ENCODE measurements at regions not wholly inside any gene's neighbourhood (a gene's known extent, or its start where the extent isn't known, plus 50 kb on each side); places are given as distances from the start of the nearest gene placed in this dataset.
"Not testable (repeated sequence)": the region's sequence is repeated elsewhere in the genome, so short reads cannot be mapped to it uniquely, and the experiment has no call there.

GRCh38 chr16:13378151-13378550 lies 476.8 kb downstream of the SHISA9 start:
- no peak overlapping the region for H3K4me3 ChIP-seq
- no peak for TF ChIP-seq CTCF (IDR thresholded peaks at IDR 0.05)
- TF ChIP-seq POLR2A (IDR thresholded peaks at IDR 0.05), result no peak
- no peaks in the 10 kb centered on the region for H3K9me3 ChIP-seq
- H3K27me3 ChIP-seq, result no peaks in the 10 kb centered on the region
- 31 to 74% methylated on average over 2 of the region's 2 CpGs for WGBS, 2 donors
- no peak for ATAC-seq
- intact Hi-C loops (cut with DNase I), result no loop called here
- DNase-seq, result no peak
- no peaks in the 10 kb centered on the region for H3K36me3 ChIP-seq (replicated peaks in 1 of 2; ENCODE audit: insufficient read depth in 1 of 2, low read depth in 2 of 2)
- no peaks in the 10 kb centered on the region for H3K4me1 ChIP-seq
- H3K27ac ChIP-seq, result no peak overlapping the region

- intact Hi-C loops (cut with DNase I), result no loop called here
- DNase-seq, result no peak
- WGBS, 2 donors, result 20 to 33% methylated on average over 3 of the region's 3 CpGs
These were observed 477.9 kb downstream of the SHISA9 start for GRCh38 chr16:13379266-13379665.

GRCh38 chr16:13385156-13386040 lies 484.0 kb downstream of the SHISA9 start:
- 48 to 70% methylated on average over 1 of the region's 1 CpG for WGBS, 2 donors
- intact Hi-C loops (cut with DNase I), result not testable (repeated sequence)

More at GRCh38 chr16:13379266-13379665, 477.9 kb downstream of the SHISA9 start:
- no peak for ATAC-seq
- H3K4me3 ChIP-seq, result no peak overlapping the region
- no peaks in the 10 kb centered on the region for H3K9me3 ChIP-seq
- TF ChIP-seq CTCF (IDR thresholded peaks at IDR 0.05) (no peak), POLR2A (IDR thresholded peaks at IDR 0.05) (no peak)
- H3K4me1 ChIP-seq, result no peaks in the 10 kb centered on the region
- no peaks in the 10 kb centered on the region for H3K27me3 ChIP-seq
- H3K36me3 ChIP-seq (replicated peaks in 1 of 2; ENCODE audit: insufficient read depth in 1 of 2, low read depth in 2 of 2), result no peaks in the 10 kb centered on the region
- H3K27ac ChIP-seq, result no peak overlapping the region

GRCh38 chr16:13390093-13390985 lies 488.9 kb downstream of the SHISA9 start:
- H3K4me3 ChIP-seq, result no peak overlapping the region
- DNase-seq (no peak), ATAC-seq (no peak)
- no peak overlapping the region for H3K27ac ChIP-seq
- no peaks in the 10 kb centered on the region for H3K9me3 ChIP-seq
- intact Hi-C loops (cut with DNase I), result no loop called here
- no peaks in the 10 kb centered on the region for H3K36me3 ChIP-seq (replicated peaks in 1 of 2; ENCODE audit: insufficient read depth in 1 of 2, low read depth in 2 of 2)
- H3K4me1 ChIP-seq, result no peaks in the 10 kb centered on the region
- no peak for TF ChIP-seq POLR2A (IDR thresholded peaks at IDR 0.05)
- no peak for TF ChIP-seq CTCF (IDR thresholded peaks at IDR 0.05)
- WGBS, 2 donors, result 55 to 64% methylated on average over 7 of the region's 7 CpGs
- H3K27me3 ChIP-seq, result no peaks in the 10 kb centered on the region

More at GRCh38 chr16:13385156-13386040, 484.0 kb downstream of the SHISA9 start:
- not testable (repeated sequence) for H3K4me1 ChIP-seq; H3K27me3 ChIP-seq; H3K27ac ChIP-seq; H3K36me3 ChIP-seq (replicated peaks in 1 of 2; ENCODE audit: insufficient read depth in 1 of 2, low read depth in 2 of 2); H3K4me3 ChIP-seq; ATAC-seq; DNase-seq; H3K9me3 ChIP-seq

GRCh38 chr16:13390986-13391305 lies 489.5 kb downstream of the SHISA9 start:
- intact Hi-C loops (cut with DNase I), result no loop called here
- Histone ChIP-seq H3K27me3 (no peaks in the 10 kb centered on the region), H3K27ac (no peak overlapping the region), H3K4me1 (no peaks in the 10 kb centered on the region), H3K36me3 (replicated peaks in 1 of 2; ENCODE audit: insufficient read depth in 1 of 2, low read depth in 2 of 2) (no peaks in the 10 kb centered on the region), H3K4me3 (no peak overlapping the region), H3K9me3 (no peaks in the 10 kb centered on the region)
- ATAC-seq, result no peak
- TF ChIP-seq CTCF (IDR thresholded peaks at IDR 0.05), result no peak
- no peak for DNase-seq
